Keratinocyte (primary cell): ENCODE measurements at regions not wholly inside any gene's neighbourhood (a gene's known extent, or its start where the extent isn't known, plus 50 kb on each side); places are given as distances from the start of the nearest gene placed in this dataset.

ENCODE experiments used
- DNase-seq: peaks from one replicate; pipeline ENCODE4 v3.0.0-alpha.2; 2011; ENCODE audit warnings: low read depth, missing footprints, low spot score
- FAIRE-seq: peaks from 2 replicates; lab custom pipeline; 2011; peaks lifted over from hg19 to GRCh38; lab: Jason Lieb, UNC
- H2AFZ ChIP-seq: 2 replicates; pipeline ENCODE4 v1.6.0; 2012; ENCODE audit warnings: low read length, control low read depth, inconsistent platforms; ENCODE audit not compliant: control insufficient read depth
- H3K27ac ChIP-seq: 2 replicates; pipeline ENCODE4 v1.5.1; 2011; ENCODE audit warnings: low read length; ENCODE audit not compliant: control insufficient read depth, insufficient read depth
- H3K27me3 ChIP-seq: 3 replicates; pipeline ENCODE4 v1.6.0; 2011; ENCODE audit warnings: low read length; ENCODE audit not compliant: control insufficient read depth, insufficient read depth; ENCODE audit errors: extremely low read depth
- H3K36me3 ChIP-seq, 2 experiments: 2 replicates in 1 of 2; 3 replicates in 1 of 2; pipeline ENCODE4 v1.5.1; 2011; ENCODE audit warnings: low read length in 2 of 2, mild to moderate bottlenecking in 1 of 2; ENCODE audit not compliant: control insufficient read depth in 2 of 2, insufficient read depth in 2 of 2; ENCODE audit errors: extremely low read depth in 1 of 2
- H3K4me1 ChIP-seq: 3 replicates; pipeline ENCODE4 v1.5.1; 2011; ENCODE audit warnings: low read length; ENCODE audit not compliant: control insufficient read depth, insufficient read depth; ENCODE audit errors: extremely low read depth
- H3K4me2 ChIP-seq: 3 replicates; pipeline ENCODE4 v1.6.0; 2011; ENCODE audit warnings: low read depth, low read length; ENCODE audit not compliant: control insufficient read depth, insufficient read depth; ENCODE audit errors: extremely low read depth
- H3K4me3 ChIP-seq, 3 experiments: fragments of 200-600 bp in 1 of 3; sonication (generic) in 1 of 3; 2 replicates in 2 of 3; 3 replicates in 1 of 3; pipeline ENCODE4 v1.5.1; 2011 to 2016; ENCODE audit warnings: low read length in 3 of 3, mild to moderate bottlenecking in 3 of 3, control low read depth in 2 of 3, inconsistent platforms in 1 of 3, low read depth in 1 of 3, mixed read lengths in 1 of 3, mixed run types in 1 of 3, moderate library complexity in 1 of 3; ENCODE audit not compliant: control insufficient read depth in 2 of 3, insufficient read depth in 2 of 3; ENCODE audit errors: extremely low read depth in 1 of 3
- H3K79me2 ChIP-seq: 2 replicates; pipeline ENCODE4 v1.6.0; 2012; ENCODE audit warnings: low read length; ENCODE audit not compliant: control insufficient read depth, insufficient read depth
- H3K9ac ChIP-seq: 3 replicates; pipeline ENCODE4 v1.6.0; 2011; ENCODE audit warnings: low read length; ENCODE audit not compliant: control insufficient read depth, insufficient read depth; ENCODE audit errors: extremely low read depth
- H3K9me1 ChIP-seq: 3 replicates; pipeline ENCODE4 v1.6.0; 2011; ENCODE audit warnings: low read length; ENCODE audit not compliant: control insufficient read depth, insufficient read depth; ENCODE audit errors: extremely low read depth
- H3K9me3 ChIP-seq: 2 replicates; pipeline ENCODE4 v1.5.1; 2012; ENCODE audit warnings: low read depth, low read length; ENCODE audit not compliant: control insufficient read depth
- H4K20me1 ChIP-seq: 3 replicates; pipeline ENCODE4 v1.6.0; 2011; ENCODE audit warnings: low read length; ENCODE audit not compliant: control insufficient read depth, insufficient read depth; ENCODE audit errors: extremely low read depth
- EZH2 ChIP-seq: IDR thresholded peaks from one replicate; pipeline ENCODE4 v1.6.1; 2012; ENCODE audit warnings: inconsistent platforms, mild to moderate bottlenecking, low read length, moderate library complexity
- dilution Hi-C: fragments of 300-500 bp; cut with MboI; formaldehyde crosslinking; loops from one replicate; pipeline ENCODE4 v1.7.0; 2020; ENCODE audit warnings: low sequenced_read_pairs; ENCODE audit not compliant: extremely low pct_ligation_motif_present
- TF ChIP-seq, protein P1 (sequence below), 3 experiments: IDR thresholded peaks in 1 of 3; conservative IDR thresholded peaks in 1 of 3; optimal IDR thresholded peaks in 1 of 3; 2 replicates in 2 of 3; 3 replicates in 1 of 3; pipeline versions ENCODE3 to v1.5.1; 2011; ENCODE audit warnings: low read length in 3 of 3, mild to moderate bottlenecking in 3 of 3, moderate library complexity in 2 of 3, control low read depth in 1 of 3, inconsistent platforms in 1 of 3; ENCODE audit not compliant: insufficient read depth in 2 of 3; ENCODE audit errors: extremely low read depth in 1 of 3

DNA sequence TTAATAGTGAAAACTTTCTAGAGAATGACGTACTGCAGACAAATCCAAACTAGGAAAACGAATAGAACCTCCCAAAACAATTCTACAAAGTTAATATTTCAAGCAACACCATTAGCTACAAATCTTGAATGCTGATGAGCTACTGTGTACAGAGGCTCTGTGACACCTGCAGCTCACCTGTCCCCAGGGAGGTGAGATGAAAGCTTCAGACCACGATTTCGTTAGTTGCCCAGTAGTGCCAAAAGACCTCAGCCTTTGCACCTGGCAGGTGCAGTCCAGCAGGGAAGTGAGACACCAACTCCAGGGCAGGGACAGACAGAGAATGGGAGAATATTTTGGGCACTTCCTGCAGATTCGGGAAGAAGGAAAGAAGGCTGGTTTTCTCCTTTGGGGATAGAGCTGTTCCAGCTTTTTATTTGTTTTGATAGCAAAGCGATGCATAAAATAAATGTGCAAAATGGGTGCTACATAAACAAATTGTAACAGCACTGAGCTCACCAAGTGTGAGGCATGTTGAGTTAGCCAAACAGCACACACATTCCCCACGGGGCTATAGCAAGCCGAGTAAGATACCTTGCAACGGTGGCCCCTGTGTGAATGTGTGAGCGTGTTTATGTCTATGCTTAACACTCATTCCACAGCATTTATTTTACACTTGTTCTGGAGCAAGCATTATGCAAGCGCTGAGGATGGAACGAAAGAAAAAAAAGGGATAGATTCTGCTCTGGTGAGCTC, 1024.8 kb upstream of the AUTS2 start:
- no peak overlapping the region for H3K27ac ChIP-seq
- H2AFZ ChIP-seq, result no peak overlapping the region
- dilution Hi-C loops, result no loop called here
- H3K9me3 ChIP-seq, result no peaks in the 10 kb centered on the region
- H3K4me2 ChIP-seq, result no peak overlapping the region
- no peaks in the 10 kb centered on the region for H3K27me3 ChIP-seq
- H3K4me1 ChIP-seq, result no peaks in the 10 kb centered on the region
- no peak overlapping the region for H3K4me3 ChIP-seq
- FAIRE-seq (no peak), DNase-seq (no peak)
- no peak overlapping the region for H3K9ac ChIP-seq
- no peaks in the 10 kb centered on the region for H3K9me1 ChIP-seq
- TF ChIP-seq EZH2, result no peak
- TF ChIP-seq, protein P1, sequence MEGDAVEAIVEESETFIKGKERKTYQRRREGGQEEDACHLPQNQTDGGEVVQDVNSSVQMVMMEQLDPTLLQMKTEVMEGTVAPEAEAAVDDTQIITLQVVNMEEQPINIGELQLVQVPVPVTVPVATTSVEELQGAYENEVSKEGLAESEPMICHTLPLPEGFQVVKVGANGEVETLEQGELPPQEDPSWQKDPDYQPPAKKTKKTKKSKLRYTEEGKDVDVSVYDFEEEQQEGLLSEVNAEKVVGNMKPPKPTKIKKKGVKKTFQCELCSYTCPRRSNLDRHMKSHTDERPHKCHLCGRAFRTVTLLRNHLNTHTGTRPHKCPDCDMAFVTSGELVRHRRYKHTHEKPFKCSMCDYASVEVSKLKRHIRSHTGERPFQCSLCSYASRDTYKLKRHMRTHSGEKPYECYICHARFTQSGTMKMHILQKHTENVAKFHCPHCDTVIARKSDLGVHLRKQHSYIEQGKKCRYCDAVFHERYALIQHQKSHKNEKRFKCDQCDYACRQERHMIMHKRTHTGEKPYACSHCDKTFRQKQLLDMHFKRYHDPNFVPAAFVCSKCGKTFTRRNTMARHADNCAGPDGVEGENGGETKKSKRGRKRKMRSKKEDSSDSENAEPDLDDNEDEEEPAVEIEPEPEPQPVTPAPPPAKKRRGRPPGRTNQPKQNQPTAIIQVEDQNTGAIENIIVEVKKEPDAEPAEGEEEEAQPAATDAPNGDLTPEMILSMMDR (optimal IDR thresholded peaks at IDR 0.05 in 1 of 3, IDR thresholded peaks at IDR 0.05 in 1 of 3, conservative IDR thresholded peaks at IDR 0.05 in 1 of 3; ENCODE audit: extremely low read depth in 1 of 3, insufficient read depth in 2 of 3, low read length in 3 of 3), result no peak
- H3K36me3 ChIP-seq, result no peaks in the 10 kb centered on the region
- no peaks in the 10 kb centered on the region for H3K79me2 ChIP-seq
- H4K20me1 ChIP-seq, result no peaks in the 10 kb centered on the region

DNA sequence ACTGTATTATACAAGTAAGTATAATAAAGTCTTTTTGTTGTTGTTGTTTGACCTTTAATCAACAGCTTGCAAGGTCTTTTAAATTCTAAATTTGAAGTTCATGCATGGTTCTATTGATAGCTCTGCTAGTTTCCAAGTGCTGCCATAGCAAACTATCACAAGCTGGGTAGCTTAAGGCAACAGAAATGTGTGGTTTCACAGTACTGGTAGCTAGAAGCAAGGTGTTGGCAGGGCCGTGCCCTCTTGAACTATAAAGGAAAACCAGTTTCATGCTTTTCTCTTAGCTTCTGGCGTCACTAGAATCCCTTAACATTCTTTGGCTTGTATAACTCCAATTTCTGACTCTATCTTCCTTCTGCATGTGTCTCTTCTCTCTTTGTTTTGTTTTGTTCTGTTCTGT, 1021.9 kb upstream of the AUTS2 start:
- TF ChIP-seq, protein P1 (optimal IDR thresholded peaks at IDR 0.05 in 1 of 3, IDR thresholded peaks at IDR 0.05 in 1 of 3, conservative IDR thresholded peaks at IDR 0.05 in 1 of 3; ENCODE audit: extremely low read depth in 1 of 3, insufficient read depth in 2 of 3, low read length in 3 of 3), result no peak
- TF ChIP-seq EZH2, result no peak
- dilution Hi-C loops, result no loop called here
- Histone ChIP-seq H4K20me1 (no peaks in the 10 kb centered on the region), H2AFZ (no peak overlapping the region), H3K9me1 (no peaks in the 10 kb centered on the region), H3K9me3 (no peaks in the 10 kb centered on the region), H3K79me2 (no peaks in the 10 kb centered on the region), H3K4me3 (no peak overlapping the region), H3K27ac (no peak overlapping the region), H3K4me1 (no peaks in the 10 kb centered on the region), H3K4me2 (no peak overlapping the region), H3K27me3 (no peaks in the 10 kb centered on the region), H3K9ac (no peak overlapping the region), H3K36me3 (no peaks in the 10 kb centered on the region)
- FAIRE-seq (no peak), DNase-seq (no peak)
